Endometrium (tissue), 2 donors: ENCODE measurements at regions not wholly inside any gene's neighbourhood (a gene's known extent, or its start where the extent isn't known, plus 50 kb on each side); places are given as distances from the start of the nearest gene placed in this dataset.

ENCODE experiments used
- FAIRE-seq: peaks from 2 replicates; lab custom pipeline; 2012; peaks lifted over from hg19 to GRCh38; lab: Jason Lieb, UNC
- donor health status: control.
- donor health status: control.

- no peak for FAIRE-seq
Measured at GRCh38 chr13:105979131-105980011, 556.1 kb downstream of the EFNB2 start.

GRCh38 chr13:105974380-105974779 lies 561.1 kb downstream of the EFNB2 start:
- no peak for FAIRE-seq

- no peak for FAIRE-seq
Measured at GRCh38 chr13:105972811-105973590, 562.5 kb downstream of the EFNB2 start.

GRCh38 chr13:105972306-105972721 lies 563.1 kb downstream of the EFNB2 start:
- peak; percentile 73 for FAIRE-seq

- peak; percentile 35 for FAIRE-seq
Measured at GRCh38 chr13:105971738-105972137, 563.7 kb downstream of the EFNB2 start.

GRCh38 chr13:105971312-105971711 lies 564.1 kb downstream of the EFNB2 start:
- FAIRE-seq = no peak

GRCh38 chr13:105969761-105970160 lies 565.7 kb downstream of the EFNB2 start:
- FAIRE-seq = no peak

GRCh38 chr13:105965910-105966309 lies 569.6 kb downstream of the EFNB2 start:
- FAIRE-seq = no peak

GRCh38 chr13:105962080-105962479 lies 573.4 kb downstream of the EFNB2 start:
- no peak for FAIRE-seq

GRCh38 chr13:105961438-105961837 lies 574.0 kb downstream of the EFNB2 start:
- no peak for FAIRE-seq

GRCh38 chr13:105960326-105960725 lies 575.1 kb downstream of the EFNB2 start:
- no peak for FAIRE-seq

GRCh38 chr13:105959876-105960275 lies 575.6 kb downstream of the EFNB2 start:
- no peak for FAIRE-seq

GRCh38 chr13:105957769-105958438 lies 577.6 kb downstream of the EFNB2 start:
- FAIRE-seq = no peak

- no peak for FAIRE-seq
Measured at GRCh38 chr13:105956921-105957320, 578.5 kb downstream of the EFNB2 start.

GRCh38 chr13:105952973-105953290 lies 582.5 kb downstream of the EFNB2 start:
- no peak for FAIRE-seq

- no peak for FAIRE-seq
Measured at GRCh38 chr13:105952233-105952972, 583.1 kb downstream of the EFNB2 start.

- FAIRE-seq = no peak
Measured at GRCh38 chr13:105948143-105948542, 587.3 kb downstream of the EFNB2 start.

GRCh38 chr13:105940882-105941281 lies 594.6 kb downstream of the EFNB2 start:
- peak; percentile 21 for FAIRE-seq

GRCh38 chr13:105937451-105937850 lies 598.0 kb downstream of the EFNB2 start:
- no peak for FAIRE-seq

GRCh38 chr13:105936816-105937215 lies 598.6 kb downstream of the EFNB2 start:
- no peak for FAIRE-seq

- FAIRE-seq = no peak
Measured at GRCh38 chr13:105929505-105929904, 606.0 kb downstream of the EFNB2 start.

GRCh38 chr13:105928901-105929300 lies 606.6 kb downstream of the EFNB2 start:
- no peak for FAIRE-seq
